ENCODE measurements at regions not wholly inside any gene's neighbourhood (a gene's known extent, or its start where the extent isn't known, plus 50 kb on each side); places are given as distances from the start of the nearest gene placed in this dataset.

DNA sequence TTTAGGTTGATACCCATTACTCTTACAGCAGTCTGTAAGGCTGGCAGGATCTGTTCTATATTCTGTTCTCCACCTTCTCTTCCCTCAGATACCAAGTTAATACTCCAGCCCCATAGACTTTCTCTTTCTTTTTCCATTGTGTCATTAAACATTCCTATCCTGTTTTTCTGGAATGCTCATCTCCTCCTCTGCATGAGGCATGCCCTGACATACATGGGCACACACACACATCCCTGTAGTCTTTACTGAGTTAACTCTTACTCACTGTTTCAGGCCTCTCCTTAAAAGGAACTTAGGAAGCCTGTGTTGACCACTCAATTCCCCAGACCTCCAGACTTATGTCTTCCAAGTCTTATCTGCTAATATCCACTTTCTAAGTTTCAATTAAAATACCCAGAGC, 476.8 kb downstream of the METTL15 start:
- no peak for DNase-seq (ENCODE audit: low read depth)
- TF ChIP-seq, protein P1, sequence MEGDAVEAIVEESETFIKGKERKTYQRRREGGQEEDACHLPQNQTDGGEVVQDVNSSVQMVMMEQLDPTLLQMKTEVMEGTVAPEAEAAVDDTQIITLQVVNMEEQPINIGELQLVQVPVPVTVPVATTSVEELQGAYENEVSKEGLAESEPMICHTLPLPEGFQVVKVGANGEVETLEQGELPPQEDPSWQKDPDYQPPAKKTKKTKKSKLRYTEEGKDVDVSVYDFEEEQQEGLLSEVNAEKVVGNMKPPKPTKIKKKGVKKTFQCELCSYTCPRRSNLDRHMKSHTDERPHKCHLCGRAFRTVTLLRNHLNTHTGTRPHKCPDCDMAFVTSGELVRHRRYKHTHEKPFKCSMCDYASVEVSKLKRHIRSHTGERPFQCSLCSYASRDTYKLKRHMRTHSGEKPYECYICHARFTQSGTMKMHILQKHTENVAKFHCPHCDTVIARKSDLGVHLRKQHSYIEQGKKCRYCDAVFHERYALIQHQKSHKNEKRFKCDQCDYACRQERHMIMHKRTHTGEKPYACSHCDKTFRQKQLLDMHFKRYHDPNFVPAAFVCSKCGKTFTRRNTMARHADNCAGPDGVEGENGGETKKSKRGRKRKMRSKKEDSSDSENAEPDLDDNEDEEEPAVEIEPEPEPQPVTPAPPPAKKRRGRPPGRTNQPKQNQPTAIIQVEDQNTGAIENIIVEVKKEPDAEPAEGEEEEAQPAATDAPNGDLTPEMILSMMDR (conservative IDR thresholded peaks at IDR 0.05; ENCODE audit: low read depth, low read length), result no peak
- no peak overlapping the region for H3K4me3 ChIP-seq (ENCODE audit: low read depth, low read length)

DNA sequence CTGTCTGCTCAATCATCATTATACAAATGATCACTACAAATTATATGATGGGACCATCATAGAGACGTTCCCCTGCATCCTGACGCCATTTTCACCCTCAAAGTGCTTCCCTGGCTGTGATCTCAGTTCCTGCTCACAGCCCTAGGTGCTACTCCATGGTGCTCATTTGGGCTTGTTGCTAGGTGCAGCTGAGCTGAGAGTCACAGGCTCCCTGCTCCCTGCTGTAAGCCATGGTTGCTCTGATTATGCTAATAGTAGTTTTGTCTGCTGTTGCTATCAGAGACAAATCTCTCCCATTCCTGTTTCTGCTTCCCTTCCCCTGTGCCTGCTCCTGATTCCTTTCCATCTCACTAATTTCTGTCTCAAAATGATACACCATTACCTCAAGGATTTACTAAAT, 474.3 kb downstream of the METTL15 start:
- no peak overlapping the region for H3K4me3 ChIP-seq (ENCODE audit: low read depth, low read length)
- TF ChIP-seq, protein P1 (conservative IDR thresholded peaks at IDR 0.05; ENCODE audit: low read depth, low read length), result no peak
- DNase-seq (ENCODE audit: low read depth), result no peak

DNA sequence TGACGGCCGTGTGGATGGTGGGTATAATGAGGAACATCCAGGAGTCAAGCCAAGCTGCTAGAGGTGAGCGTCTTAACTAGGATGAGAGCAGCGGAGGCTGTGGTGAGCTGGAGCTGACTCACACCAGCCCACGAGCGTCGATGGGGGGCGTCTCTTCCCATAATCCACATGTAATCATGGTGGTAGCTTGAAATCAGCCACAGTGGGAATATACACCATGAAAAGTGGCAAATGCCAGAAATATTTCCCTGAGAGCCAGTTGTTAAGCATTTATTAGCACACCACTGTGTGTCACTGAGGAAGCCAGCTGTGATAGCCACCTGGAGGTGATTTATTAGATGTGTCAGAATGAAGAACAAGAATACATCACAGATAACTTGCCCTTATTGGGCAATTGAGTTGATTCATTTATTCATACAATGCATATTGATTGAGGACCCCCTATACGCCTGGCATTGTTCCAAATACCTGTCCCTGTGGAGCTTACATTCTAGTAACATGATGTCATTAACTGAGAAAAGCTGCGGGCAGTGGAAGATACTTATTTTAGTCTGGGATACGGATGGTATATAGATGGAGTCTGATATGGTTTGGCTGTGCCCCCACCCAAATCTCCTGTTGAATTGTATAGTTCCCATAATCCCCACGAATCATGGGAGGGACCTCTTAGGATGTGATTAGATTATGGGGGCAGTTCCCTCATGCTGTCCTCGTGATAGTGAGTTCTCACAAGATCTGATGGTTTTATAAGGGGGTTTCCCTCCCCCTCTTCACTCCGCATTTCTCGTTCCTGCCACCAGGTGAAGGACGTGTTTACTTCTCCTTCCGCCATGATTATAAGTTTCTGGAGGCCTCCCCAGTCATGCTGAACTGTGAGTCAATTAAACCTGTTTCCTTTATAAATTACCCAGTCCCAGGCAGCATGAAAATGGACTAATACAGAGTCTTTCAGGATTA, 473.4 kb downstream of the METTL15 start:
- TF ChIP-seq, protein P1 (conservative IDR thresholded peaks at IDR 0.05; ENCODE audit: low read depth, low read length), result peak; percentile 10
- H3K4me3 ChIP-seq (ENCODE audit: low read depth, low read length), result no peak overlapping the region
- peak; percentile 67 for DNase-seq (ENCODE audit: low read depth)

DNA sequence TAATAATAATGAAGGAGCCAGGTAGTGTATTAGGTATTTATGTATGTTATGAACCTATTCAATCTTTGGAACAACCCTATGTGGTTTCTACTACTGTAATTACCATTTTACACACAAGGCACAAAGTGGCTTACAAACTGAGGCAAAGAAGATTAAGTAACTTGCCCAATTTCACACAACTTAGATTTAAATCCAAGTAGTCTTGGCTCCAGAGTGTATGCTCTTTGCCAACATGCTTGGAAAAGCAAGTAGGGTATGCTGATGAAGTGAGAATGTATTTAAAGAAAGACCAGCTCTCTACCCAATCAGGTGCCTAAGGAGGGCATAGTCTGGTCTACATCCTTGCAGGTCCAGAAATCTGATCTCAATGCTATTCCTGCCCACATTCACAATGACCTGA, 463.2 kb downstream of the METTL15 start:
- H3K4me3 ChIP-seq (ENCODE audit: low read depth, low read length), result no peak overlapping the region
- DNase-seq (ENCODE audit: low read depth), result no peak
- TF ChIP-seq, protein P1 (conservative IDR thresholded peaks at IDR 0.05; ENCODE audit: low read depth, low read length), result no peak

DNA sequence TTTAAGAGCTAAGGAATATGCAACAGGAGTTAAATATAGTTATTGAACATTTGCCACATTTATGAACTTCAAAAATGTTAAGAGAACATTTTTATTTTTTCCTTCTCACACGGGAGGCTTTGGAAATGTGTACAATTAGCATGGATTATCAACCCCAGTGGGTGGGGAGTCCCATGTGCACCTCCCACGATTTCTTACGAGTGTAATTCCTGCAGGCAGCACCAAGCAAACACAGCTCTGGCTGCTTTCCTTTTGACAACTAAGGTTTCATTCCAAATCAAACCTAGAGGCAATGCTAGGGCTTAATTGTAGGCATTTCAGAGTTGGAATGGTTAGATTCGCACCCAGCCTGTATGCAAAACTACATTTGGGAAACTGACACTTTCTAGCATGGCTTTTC, 460.9 kb downstream of the METTL15 start:
- DNase-seq (ENCODE audit: low read depth), result no peak
- TF ChIP-seq, protein P1 (conservative IDR thresholded peaks at IDR 0.05; ENCODE audit: low read depth, low read length), result no peak
- no peak overlapping the region for H3K4me3 ChIP-seq (ENCODE audit: low read depth, low read length)

DNA sequence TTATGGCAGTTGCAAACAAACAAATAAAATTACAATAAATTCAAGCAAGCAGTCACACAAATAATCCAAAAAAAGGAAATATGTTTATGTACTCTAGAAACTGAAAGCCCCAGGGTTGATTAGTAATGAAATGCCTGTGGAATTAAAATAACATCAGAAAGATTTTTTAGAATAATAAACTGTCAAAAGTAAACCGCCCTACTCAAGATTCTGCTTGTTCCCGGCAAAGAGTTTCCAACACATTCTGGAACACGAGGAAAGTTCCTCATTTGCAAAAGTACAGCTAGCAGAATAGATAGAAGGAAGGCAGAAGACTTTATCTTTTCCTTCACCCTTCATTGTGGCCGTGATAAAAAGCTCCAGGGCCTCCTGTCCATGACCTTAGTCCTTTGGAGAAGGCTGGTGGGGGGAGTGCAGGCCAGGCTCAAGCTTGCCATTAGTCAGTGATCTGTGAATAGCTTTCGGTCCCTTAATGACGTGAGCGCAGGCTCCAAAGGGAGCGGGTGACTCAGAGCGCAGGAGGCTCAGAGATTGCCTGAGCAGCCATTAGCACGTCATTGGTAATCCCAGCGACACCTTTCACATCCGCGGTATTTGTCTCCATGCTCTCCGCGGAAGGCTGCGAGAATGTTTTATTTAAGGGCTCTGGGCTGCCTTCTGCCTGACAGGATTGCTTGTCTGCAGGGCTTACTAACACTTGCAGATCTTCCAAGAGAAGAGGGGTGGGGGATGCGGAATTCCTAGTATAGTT, 458.3 kb downstream of the METTL15 start:
- peak; percentile 95 for DNase-seq (ENCODE audit: low read depth)
- TF ChIP-seq, protein P1 (conservative IDR thresholded peaks at IDR 0.05; ENCODE audit: low read depth, low read length), result no peak
- H3K4me3 ChIP-seq (ENCODE audit: low read depth, low read length), result peak overlapping the region; percentile 51

All from choroid plexus epithelial cell (primary cell).